Stimulated activated naive CD8-positive, alpha-beta T cell treated with anti-CD3 and anti-CD28 coated beads, Interleukin-15, amount 100 ng/mL, for 72 hours (primary cell): ENCODE measurements at regions not wholly inside any gene's neighbourhood (a gene's known extent, or its start where the extent isn't known, plus 50 kb on each side); places are given as distances from the start of the nearest gene placed in this dataset.

Experiments
- ATAC-seq: fragments of 150-1000 bp; cut with Tn5 transposase; 2 replicates; pipeline ENCODE4 v1.10.0; 2021; ENCODE audit warnings: mild to moderate bottlenecking, moderate library complexity
- DNase-seq, 2 donors: peaks; one replicate each; pipeline ENCODE4 v3.0.0; 2021 to 2022
- H3K27ac Mint-ChIP-seq, 2 donors: one replicate each; pipeline ENCODE4 v1.8.0; 2022; ENCODE audit warnings: mild to moderate bottlenecking in 2 of 2, mixed read lengths in 2 of 2, moderate library complexity in 2 of 2
- H3K27me3 Mint-ChIP-seq: one replicate; pipeline ENCODE4 v1.8.0; 2022; ENCODE audit warnings: mixed read lengths
- H3K4me1 Mint-ChIP-seq: one replicate; pipeline ENCODE4 v1.8.0; 2022; ENCODE audit warnings: mild to moderate bottlenecking, mixed read lengths
- H3K4me3 Mint-ChIP-seq, 2 donors: one replicate each; pipeline ENCODE4 v1.8.0; 2022; ENCODE audit warnings: mild to moderate bottlenecking in 2 of 2, mixed read lengths in 2 of 2, moderate library complexity in 1 of 2
- H3K9me3 Mint-ChIP-seq, 2 donors: one replicate each; pipeline ENCODE4 v1.8.0; 2022; ENCODE audit warnings: mixed read lengths in 2 of 2

- peaks cover 6 to 17% of the 10 kb centered on the region in 2 donors for H3K9me3 Mint-ChIP-seq
- no peak for DNase-seq
- no peaks in the 10 kb centered on the region for H3K27me3 Mint-ChIP-seq
- no peaks in the 10 kb centered on the region for H3K4me1 Mint-ChIP-seq
- no peak overlapping the region for H3K27ac Mint-ChIP-seq
- no peak for ATAC-seq
- no peak overlapping the region for H3K4me3 Mint-ChIP-seq
Measured at GRCh38 chr7:136359333-136359903, 382.3 kb upstream of the MTPN start.

DNA sequence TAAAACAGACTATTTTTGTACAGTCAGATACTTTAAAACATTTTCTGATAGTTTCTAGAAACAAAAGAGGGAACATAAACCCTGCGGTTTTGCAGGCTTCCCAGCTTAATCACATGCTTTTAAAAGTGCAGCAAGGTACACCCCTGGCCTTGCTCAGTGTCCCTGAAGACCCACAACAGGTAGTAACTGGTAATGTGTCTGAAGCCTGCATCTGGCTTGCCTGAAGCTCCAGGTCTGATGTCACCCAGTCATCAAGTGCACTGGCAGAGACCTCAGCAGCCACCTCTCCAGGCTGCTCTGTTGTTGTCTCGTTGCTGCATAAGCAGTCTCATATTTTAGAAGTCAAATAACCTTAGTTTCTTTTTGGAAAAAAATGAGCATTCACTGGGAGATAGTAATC is 376.1 kb upstream of the MTPN start:
- H3K4me3 Mint-ChIP-seq = no peak overlapping the region
- DNase-seq = no peak
- ATAC-seq = no peak
- H3K27me3 Mint-ChIP-seq = no peaks in the 10 kb centered on the region
- H3K4me1 Mint-ChIP-seq = no peaks in the 10 kb centered on the region
- H3K27ac Mint-ChIP-seq = no peak overlapping the region
- no peaks in the 10 kb centered on the region for H3K9me3 Mint-ChIP-seq

DNA sequence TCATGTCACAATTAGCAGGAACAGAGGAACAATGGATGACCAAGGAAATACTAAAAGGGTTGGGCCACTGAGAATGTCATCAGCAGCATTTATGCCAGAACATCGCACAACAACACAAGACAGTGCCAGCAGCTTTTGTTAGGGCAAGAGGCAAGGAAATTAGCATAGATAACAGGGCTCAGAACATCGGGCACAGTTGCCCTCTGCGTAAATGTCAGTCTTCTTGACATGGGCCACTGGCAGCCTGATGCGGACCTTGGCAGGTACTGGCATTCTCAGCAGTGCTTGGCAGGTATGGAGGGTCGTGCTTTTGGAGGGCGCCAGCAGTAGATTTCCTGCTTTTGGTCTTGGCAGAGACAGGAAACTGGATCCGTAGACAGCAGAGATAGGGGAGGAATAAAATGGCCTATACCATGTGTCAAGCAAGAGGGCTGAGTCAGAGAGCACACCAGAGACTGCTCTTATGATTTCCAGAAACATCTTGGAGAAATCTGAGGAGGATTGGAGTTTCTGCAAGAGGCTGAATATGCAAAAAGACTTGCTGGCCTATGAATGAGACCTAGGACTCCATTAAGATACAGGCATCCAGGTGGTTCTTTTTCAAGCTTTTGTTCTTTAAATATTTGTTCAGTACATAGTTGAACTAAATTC is 371.5 kb upstream of the MTPN start:
- H3K27ac Mint-ChIP-seq = no peak overlapping the region
- no peaks in the 10 kb centered on the region for H3K9me3 Mint-ChIP-seq
- no peak overlapping the region for H3K4me3 Mint-ChIP-seq
- no peaks in the 10 kb centered on the region for H3K27me3 Mint-ChIP-seq
- ATAC-seq (no peak), DNase-seq (no peak)
- H3K4me1 Mint-ChIP-seq = no peaks in the 10 kb centered on the region

DNA sequence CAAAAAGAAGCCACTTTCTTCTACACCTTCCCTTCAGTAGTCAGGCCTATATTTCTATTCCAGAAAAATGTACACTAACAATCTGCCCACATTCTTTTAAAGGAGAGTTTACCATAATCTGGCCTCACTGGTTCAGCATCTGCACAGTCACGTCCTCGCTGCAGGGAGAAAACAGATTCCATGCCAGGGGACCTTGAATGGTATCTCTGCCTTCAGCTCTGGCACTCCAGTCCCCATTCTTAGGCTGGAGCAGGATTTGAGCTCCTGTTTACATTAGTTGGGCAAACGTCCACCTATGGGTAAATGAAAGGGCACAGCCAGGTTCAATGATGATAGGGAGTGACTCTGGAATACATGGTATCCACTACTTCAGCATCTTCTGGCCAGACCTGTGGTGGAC is 371.0 kb upstream of the MTPN start:
- Mint-ChIP-seq H3K4me1 (no peaks in the 10 kb centered on the region), H3K27me3 (no peaks in the 10 kb centered on the region), H3K9me3 (no peaks in the 10 kb centered on the region), H3K27ac (no peak overlapping the region), H3K4me3 (no peak overlapping the region)
- ATAC-seq = no peak
- no peak for DNase-seq

GRCh38 chr7:136347488-136347887 is 370.3 kb upstream of the MTPN start:
- DNase-seq = no peak
- ATAC-seq = no peak
- Mint-ChIP-seq H3K4me3 (no peak overlapping the region), H3K9me3 (no peaks in the 10 kb centered on the region), H3K4me1 (no peaks in the 10 kb centered on the region), H3K27me3 (no peaks in the 10 kb centered on the region), H3K27ac (no peak overlapping the region)

DNA sequence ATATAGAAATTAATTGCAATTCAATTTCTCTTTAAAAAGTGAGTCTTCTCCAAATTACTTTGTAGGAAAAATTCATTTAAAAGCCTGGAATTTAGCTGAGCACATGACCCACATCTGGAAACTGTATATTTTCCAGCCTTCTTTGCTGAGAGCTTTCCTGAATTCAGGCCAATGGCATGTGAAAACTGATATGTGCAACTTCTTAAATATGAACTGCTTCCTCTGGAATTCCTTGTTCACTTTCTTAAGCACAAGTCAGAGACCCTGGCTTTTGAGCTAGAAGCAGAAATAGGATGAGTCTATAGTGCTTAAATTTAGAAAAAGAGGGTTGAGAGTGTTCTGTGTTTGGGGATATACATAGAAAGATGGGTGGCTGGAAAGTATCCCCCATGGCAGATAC is 365.1 kb upstream of the MTPN start:
- DNase-seq (no peak), ATAC-seq (no peak)
- Mint-ChIP-seq H3K27ac (no peak overlapping the region), H3K4me3 (no peak overlapping the region), H3K9me3 (peaks cover 0 to 8% of the 10 kb centered on the region in 2 donors), H3K4me1 (no peaks in the 10 kb centered on the region), H3K27me3 (no peaks in the 10 kb centered on the region)

DNA sequence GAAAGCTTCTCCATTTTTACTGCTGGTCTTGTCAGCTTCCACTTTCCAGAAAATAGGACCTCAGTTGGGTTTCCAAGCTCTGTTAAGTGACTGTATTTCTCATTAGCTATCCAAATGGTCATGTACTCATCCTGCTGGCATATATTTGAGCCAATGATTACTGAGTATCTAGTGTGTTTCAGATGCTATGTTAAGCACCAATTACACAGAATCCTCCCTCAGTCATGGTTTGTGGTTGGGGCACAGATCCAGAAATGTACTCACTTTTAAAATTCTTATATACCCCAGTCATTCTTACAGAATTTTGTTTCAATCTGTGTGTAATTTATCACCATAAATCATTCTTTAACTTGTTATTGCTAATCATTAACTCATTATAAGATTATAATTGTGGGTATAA is 362.3 kb upstream of the MTPN start:
- ATAC-seq = no peak
- DNase-seq = no peak
- H3K27ac Mint-ChIP-seq = no peak overlapping the region
- H3K9me3 Mint-ChIP-seq = peaks cover 0 to 8% of the 10 kb centered on the region in 2 donors
- no peaks in the 10 kb centered on the region for H3K27me3 Mint-ChIP-seq
- H3K4me3 Mint-ChIP-seq = no peak overlapping the region
- H3K4me1 Mint-ChIP-seq = no peaks in the 10 kb centered on the region

- Mint-ChIP-seq H3K27ac (no peak overlapping the region), H3K4me3 (no peak overlapping the region), H3K4me1 (no peaks in the 10 kb centered on the region), H3K9me3 (peaks cover 0 to 8% of the 10 kb centered on the region in 2 donors), H3K27me3 (no peaks in the 10 kb centered on the region)
- no peak for DNase-seq
- ATAC-seq = no peak
Measured at GRCh38 chr7:136336932-136337331, 359.8 kb upstream of the MTPN start.

DNA sequence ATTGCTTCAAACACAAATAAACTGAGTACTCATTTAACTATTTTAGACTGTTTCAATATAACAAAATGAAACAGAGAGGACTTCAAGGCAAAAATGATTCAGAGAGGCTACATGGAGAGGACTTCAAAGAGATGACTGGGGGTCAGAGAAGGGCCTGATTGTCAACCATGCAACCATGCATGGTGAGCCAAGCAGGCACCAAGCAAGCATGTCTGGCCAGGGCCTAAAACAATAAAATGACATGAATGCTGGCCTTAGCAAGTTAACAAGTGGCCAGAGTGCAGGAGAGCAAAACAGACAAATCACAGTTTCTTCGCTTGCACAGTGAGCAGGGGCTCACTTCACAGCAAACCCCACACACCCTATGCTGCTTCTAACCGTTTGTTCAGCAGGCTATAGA is 356.5 kb upstream of the MTPN start:
- no peak overlapping the region for H3K4me3 Mint-ChIP-seq
- DNase-seq = no peak
- H3K4me1 Mint-ChIP-seq = no peaks in the 10 kb centered on the region
- no peaks in the 10 kb centered on the region for H3K27me3 Mint-ChIP-seq
- no peak for ATAC-seq
- peaks cover 0 to 7% of the 10 kb centered on the region in 2 donors for H3K9me3 Mint-ChIP-seq
- no peak overlapping the region for H3K27ac Mint-ChIP-seq

- no peak overlapping the region for H3K4me3 Mint-ChIP-seq
- H3K27me3 Mint-ChIP-seq = no peaks in the 10 kb centered on the region
- H3K4me1 Mint-ChIP-seq = no peaks in the 10 kb centered on the region
- no peak for DNase-seq
- H3K27ac Mint-ChIP-seq = no peak overlapping the region
- H3K9me3 Mint-ChIP-seq = no peaks in the 10 kb centered on the region
- ATAC-seq = no peak
Measured at GRCh38 chr7:136326045-136326609, 349.0 kb upstream of the MTPN start.

GRCh38 chr7:136325578-136325977 is 348.4 kb upstream of the MTPN start:
- no peaks in the 10 kb centered on the region for H3K27me3 Mint-ChIP-seq
- no peak overlapping the region for H3K4me3 Mint-ChIP-seq
- no peak overlapping the region for H3K27ac Mint-ChIP-seq
- H3K9me3 Mint-ChIP-seq = peaks cover 0 to 4% of the 10 kb centered on the region in 2 donors
- DNase-seq (no peak), ATAC-seq (no peak)
- no peaks in the 10 kb centered on the region for H3K4me1 Mint-ChIP-seq

DNA sequence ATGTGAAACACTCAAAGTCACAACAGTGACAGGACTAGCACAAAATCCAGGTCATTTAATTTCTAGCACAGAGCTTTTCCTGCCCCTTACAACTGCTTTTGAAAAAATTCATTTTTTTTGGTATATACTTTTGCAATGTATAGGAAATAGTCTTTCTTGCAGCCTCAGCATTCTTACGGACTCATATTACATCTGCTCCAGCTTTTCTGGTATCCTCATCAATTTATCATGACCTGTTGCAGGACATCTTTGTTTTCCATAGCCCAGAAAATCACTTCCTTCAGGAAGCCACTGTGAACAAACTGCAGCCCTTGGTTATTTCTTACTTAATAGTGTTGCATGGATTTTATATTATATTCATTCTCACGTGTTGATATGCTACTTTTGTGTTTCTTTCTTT is 347.9 kb upstream of the MTPN start:
- Mint-ChIP-seq H3K4me1 (no peaks in the 10 kb centered on the region), H3K27ac (no peak overlapping the region), H3K9me3 (peaks cover 2 to 10% of the 10 kb centered on the region in 2 donors), H3K27me3 (no peaks in the 10 kb centered on the region), H3K4me3 (no peak overlapping the region)
- ATAC-seq (no peak), DNase-seq (no peak)

- Mint-ChIP-seq H3K27me3 (no peaks in the 10 kb centered on the region), H3K4me1 (no peaks in the 10 kb centered on the region), H3K27ac (no peak overlapping the region), H3K9me3 (peaks cover 7 to 16% of the 10 kb centered on the region in 2 donors), H3K4me3 (no peak overlapping the region)
- DNase-seq (no peak), ATAC-seq (no peak)
Measured at GRCh38 chr7:136324073-136324704, 347.0 kb upstream of the MTPN start.

GRCh38 chr7:136312592-136312991 is 335.4 kb upstream of the MTPN start:
- Mint-ChIP-seq H3K27ac (no peak overlapping the region), H3K27me3 (no peaks in the 10 kb centered on the region), H3K4me3 (no peak overlapping the region), H3K9me3 (peaks cover 21 to 32% of the 10 kb centered on the region in 2 donors), H3K4me1 (no peaks in the 10 kb centered on the region)
- DNase-seq (no peak), ATAC-seq (no peak)

DNA sequence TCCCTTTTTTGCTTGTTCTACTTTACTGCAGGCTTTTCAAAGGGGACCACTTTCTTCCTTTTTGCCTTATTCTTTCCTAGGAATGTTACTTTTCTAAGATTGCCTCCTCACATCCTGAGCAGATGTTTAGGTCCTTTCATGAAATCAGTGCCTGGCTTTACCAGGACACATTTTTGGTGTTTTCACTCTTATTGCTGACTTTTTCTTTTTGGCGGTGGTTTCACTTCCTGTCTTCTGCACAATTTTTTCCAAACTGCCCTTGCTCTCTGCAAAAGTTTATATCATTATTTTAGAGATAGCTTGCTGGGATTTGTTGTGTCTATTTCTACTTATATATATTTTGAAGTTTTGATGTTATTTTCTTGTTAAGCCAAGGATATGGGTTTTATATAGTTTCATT is 332.2 kb upstream of the MTPN start:
- H3K9me3 Mint-ChIP-seq = peaks cover 16 to 18% of the 10 kb centered on the region in 2 donors
- H3K27ac Mint-ChIP-seq = no peak overlapping the region
- no peaks in the 10 kb centered on the region for H3K4me1 Mint-ChIP-seq
- ATAC-seq = no peak
- H3K4me3 Mint-ChIP-seq = no peak overlapping the region
- H3K27me3 Mint-ChIP-seq = no peaks in the 10 kb centered on the region
- no peak for DNase-seq

DNA sequence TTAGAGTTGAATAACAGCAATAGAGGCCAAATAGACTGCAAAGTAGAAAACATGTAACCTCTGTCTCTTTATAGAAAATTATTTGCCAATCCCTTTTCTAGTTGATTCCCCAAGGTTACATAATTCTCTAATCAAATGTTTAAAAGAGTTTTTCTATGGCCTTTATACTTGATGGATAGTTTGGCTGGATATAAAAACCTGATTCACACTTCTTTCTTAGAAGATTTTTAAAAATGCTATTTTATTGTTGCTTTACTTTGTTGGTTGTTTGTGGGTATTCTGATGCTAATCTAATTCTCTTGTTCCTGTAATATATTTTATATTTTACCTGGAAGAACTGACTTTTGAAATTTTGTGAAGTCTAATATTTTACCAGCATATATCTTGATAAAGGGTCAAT is 331.1 kb upstream of the MTPN start:
- Mint-ChIP-seq H3K4me3 (no peak overlapping the region), H3K9me3 (peaks cover 16 to 18% of the 10 kb centered on the region in 2 donors), H3K27ac (no peak overlapping the region), H3K4me1 (no peaks in the 10 kb centered on the region), H3K27me3 (no peaks in the 10 kb centered on the region)
- ATAC-seq = no peak
- DNase-seq = no peak
